Tibial artery (tissue), 4 donors: ENCODE measurements at regions not wholly inside any gene's neighbourhood (a gene's known extent, or its start where the extent isn't known, plus 50 kb on each side); places are given as distances from the start of the nearest gene placed in this dataset.

ENCODE experiments used
- DNase-seq, 2 donors: peaks; one replicate each; pipeline ENCODE4 v3.0.0-alpha.2; 2019
- H3K27ac ChIP-seq, 2 donors: fragments of 200-600 bp; sonication (generic) in 1 of 2; 1 replicate in 1 of 2; 2 replicates in 1 of 2; pipeline ENCODE4 v1.5.1; 2018 to 2019; ENCODE audit warnings: mild to moderate bottlenecking in 1 of 2
- H3K27me3 ChIP-seq, 2 donors: fragments of 200-600 bp; sonication (generic) in 1 of 2; one replicate each; pipeline versions ENCODE4 v1.5.1 to v1.6.0; 2016 to 2019
- H3K36me3 ChIP-seq, 3 donors: fragments of 200-600 bp; sonication (generic) in 2 of 3; one replicate each; pipeline ENCODE4 v1.5.1; 2016 to 2019; ENCODE audit warnings: mild to moderate bottlenecking in 2 of 3
- H3K4me1 ChIP-seq, 4 donors: fragments of 200-600 bp; sonication (generic) in 2 of 4; 1 replicate in 3 of 4; 2 replicates in 1 of 4; pipeline ENCODE4 v1.5.1; 2016 to 2019
- H3K4me3 ChIP-seq, 2 donors: fragments of 200-600 bp; sonication (generic) in 1 of 2; 1 replicate in 1 of 2; 2 replicates in 1 of 2; pipeline ENCODE4 v1.5.1; 2018 to 2019; ENCODE audit warnings: mild to moderate bottlenecking in 2 of 2
- H3K9me3 ChIP-seq, 3 donors: fragments of 200-600 bp; sonication (generic) in 1 of 3; one replicate each; pipeline ENCODE4 v1.5.1; 2016 to 2019
- intact Hi-C: fragments of 100-400 bp; cut with DNase I; formaldehyde crosslinking; loops from one replicate; pipeline ENCODE4 v1.15.0; 2023; ENCODE audit warnings: low total_unique reads
- TF ChIP-seq, protein P1 (sequence below), 2 experiments: fragments of 200-600 bp in 1 of 2; fragments of 450-650 bp in 1 of 2; IDR thresholded peaks; one replicate each; pipeline ENCODE4 v1.5.1; 2017 to 2019; ENCODE audit warnings: antibody characterized with exemption in 2 of 2, mild to moderate bottlenecking in 1 of 2, moderate library complexity in 1 of 2

DNA sequence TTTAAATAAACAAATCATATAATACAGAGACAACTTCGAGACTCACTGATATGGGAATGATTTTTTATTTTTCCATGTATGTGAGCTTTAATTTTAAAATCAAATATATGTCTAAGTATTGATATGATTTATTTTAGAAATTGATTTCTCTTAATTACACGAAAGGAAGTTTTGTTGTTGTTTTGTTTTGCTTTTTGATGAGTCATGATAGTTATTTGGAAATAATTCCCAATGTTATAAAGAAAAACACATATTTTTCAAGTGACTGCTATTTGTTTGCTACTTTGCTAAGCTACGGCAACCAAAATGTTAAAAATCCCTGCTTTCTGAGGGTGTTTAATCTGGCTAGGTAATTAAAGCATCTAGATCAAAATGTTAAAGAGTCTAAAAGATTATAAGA lies 2139.4 kb upstream of the TENM3 start:
- no peaks in the 10 kb centered on the region for H3K4me1 ChIP-seq
- H3K27me3 ChIP-seq, result no peaks in the 10 kb centered on the region
- H3K4me3 ChIP-seq, result no peak overlapping the region
- H3K9me3 ChIP-seq, result no peaks in the 10 kb centered on the region
- H3K27ac ChIP-seq, result no peak overlapping the region
- DNase-seq, result no peak
- intact Hi-C loops, result no loop called here
- TF ChIP-seq, protein P1, sequence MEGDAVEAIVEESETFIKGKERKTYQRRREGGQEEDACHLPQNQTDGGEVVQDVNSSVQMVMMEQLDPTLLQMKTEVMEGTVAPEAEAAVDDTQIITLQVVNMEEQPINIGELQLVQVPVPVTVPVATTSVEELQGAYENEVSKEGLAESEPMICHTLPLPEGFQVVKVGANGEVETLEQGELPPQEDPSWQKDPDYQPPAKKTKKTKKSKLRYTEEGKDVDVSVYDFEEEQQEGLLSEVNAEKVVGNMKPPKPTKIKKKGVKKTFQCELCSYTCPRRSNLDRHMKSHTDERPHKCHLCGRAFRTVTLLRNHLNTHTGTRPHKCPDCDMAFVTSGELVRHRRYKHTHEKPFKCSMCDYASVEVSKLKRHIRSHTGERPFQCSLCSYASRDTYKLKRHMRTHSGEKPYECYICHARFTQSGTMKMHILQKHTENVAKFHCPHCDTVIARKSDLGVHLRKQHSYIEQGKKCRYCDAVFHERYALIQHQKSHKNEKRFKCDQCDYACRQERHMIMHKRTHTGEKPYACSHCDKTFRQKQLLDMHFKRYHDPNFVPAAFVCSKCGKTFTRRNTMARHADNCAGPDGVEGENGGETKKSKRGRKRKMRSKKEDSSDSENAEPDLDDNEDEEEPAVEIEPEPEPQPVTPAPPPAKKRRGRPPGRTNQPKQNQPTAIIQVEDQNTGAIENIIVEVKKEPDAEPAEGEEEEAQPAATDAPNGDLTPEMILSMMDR (IDR thresholded peaks at IDR 0.05), result no peak
- H3K36me3 ChIP-seq, result no peaks in the 10 kb centered on the region

DNA sequence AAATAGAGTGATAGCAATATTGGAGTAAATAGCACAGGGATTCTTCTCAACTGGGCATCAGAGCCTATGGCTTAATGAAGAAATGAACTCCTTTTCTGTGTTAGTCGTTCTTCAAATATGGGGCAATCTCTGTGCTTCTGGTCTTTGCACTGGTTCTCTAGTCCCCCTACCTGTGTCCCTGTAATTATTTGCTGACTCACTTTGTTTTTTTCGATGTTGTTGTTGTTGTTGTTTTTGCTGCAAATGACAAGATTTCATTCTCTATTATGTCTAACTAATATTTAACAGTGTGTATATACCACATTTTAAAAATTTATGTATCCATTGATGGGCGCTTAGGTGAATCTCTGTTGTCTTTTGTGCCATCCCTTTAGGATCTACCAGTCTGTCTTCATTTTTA lies 2137.8 kb upstream of the TENM3 start:
- Histone ChIP-seq H3K36me3 (no peaks in the 10 kb centered on the region), H3K27ac (no peak overlapping the region), H3K4me1 (no peaks in the 10 kb centered on the region), H3K9me3 (no peaks in the 10 kb centered on the region), H3K4me3 (no peak overlapping the region), H3K27me3 (no peaks in the 10 kb centered on the region)
- DNase-seq, result no peak
- TF ChIP-seq, protein P1 (IDR thresholded peaks at IDR 0.05), result no peak
- intact Hi-C loops, result no loop called here

DNA sequence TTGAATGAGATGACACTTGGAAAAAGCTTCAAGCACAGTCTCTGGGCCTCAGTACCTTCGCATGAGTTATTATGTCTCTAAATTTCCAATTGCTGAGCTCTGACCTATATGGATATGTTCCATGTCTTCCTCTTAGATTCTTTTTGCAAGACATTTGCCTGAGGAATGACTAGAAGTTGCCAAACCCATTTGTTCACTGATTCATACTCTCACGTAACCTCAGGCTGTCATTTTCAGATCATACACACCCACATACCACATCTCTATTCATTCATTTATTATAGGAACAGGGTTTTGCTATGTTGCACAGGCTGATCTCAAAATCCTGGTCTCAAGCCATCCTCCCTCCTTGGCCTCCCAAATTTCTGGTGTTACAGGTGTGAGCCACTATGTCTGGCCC lies 2137.1 kb upstream of the TENM3 start:
- H3K36me3 ChIP-seq, result no peaks in the 10 kb centered on the region
- no peaks in the 10 kb centered on the region for H3K9me3 ChIP-seq
- H3K27ac ChIP-seq, result no peak overlapping the region
- intact Hi-C loops, result no loop called here
- no peaks in the 10 kb centered on the region for H3K27me3 ChIP-seq
- no peak for DNase-seq
- H3K4me1 ChIP-seq, result no peaks in the 10 kb centered on the region
- TF ChIP-seq, protein P1 (IDR thresholded peaks at IDR 0.05), result no peak
- H3K4me3 ChIP-seq, result no peak overlapping the region

DNA sequence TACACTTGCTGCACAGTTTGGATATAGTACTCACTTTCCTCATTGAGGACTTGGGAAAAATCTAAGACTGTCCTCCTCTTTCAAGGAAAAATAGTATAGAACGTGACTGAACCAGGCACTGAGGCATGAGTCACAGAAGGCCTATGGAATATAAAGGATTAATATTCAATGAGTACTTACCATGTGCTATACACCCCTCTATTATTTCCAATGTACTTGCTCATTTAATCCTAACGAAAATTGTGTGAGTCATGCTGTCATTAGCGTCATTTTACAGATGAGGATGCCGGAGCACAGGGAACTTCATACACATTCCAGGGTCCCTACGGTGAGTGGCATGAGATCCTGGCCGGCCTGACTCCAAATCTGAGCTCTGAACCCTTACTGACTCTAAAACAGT lies 2136.2 kb upstream of the TENM3 start:
- Histone ChIP-seq H3K27me3 (no peaks in the 10 kb centered on the region), H3K27ac (no peak overlapping the region), H3K9me3 (no peaks in the 10 kb centered on the region), H3K4me3 (no peak overlapping the region), H3K36me3 (no peaks in the 10 kb centered on the region), H3K4me1 (no peaks in the 10 kb centered on the region)
- intact Hi-C loops, result no loop called here
- TF ChIP-seq, protein P1 (IDR thresholded peaks at IDR 0.05), result no peak
- no peak for DNase-seq

DNA sequence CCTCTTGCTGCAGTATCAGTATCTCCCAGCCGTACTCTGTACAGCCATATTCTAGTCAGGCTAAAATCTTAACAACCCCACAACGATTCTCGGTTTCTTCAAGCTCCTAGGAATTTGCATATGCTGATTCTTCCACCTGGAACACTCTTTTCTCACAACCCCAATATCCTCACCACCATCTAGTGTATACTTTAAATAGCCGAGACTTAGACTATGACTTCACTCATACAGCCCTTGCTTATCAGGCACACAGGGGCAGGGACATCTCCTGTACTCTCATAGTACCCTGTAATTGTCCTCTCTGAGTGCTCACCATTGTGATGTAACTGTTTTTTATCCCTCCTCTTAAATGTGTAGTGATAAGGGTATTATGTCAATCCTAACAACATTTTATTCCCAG lies 2126.4 kb upstream of the TENM3 start:
- Histone ChIP-seq H3K27me3 (no peaks in the 10 kb centered on the region), H3K4me1 (no peaks in the 10 kb centered on the region), H3K9me3 (no peaks in the 10 kb centered on the region), H3K27ac (no peak overlapping the region), H3K4me3 (no peak overlapping the region), H3K36me3 (no peaks in the 10 kb centered on the region)
- no peak for DNase-seq
- TF ChIP-seq, protein P1 (IDR thresholded peaks at IDR 0.05), result no peak
- intact Hi-C loops, result no loop called here

DNA sequence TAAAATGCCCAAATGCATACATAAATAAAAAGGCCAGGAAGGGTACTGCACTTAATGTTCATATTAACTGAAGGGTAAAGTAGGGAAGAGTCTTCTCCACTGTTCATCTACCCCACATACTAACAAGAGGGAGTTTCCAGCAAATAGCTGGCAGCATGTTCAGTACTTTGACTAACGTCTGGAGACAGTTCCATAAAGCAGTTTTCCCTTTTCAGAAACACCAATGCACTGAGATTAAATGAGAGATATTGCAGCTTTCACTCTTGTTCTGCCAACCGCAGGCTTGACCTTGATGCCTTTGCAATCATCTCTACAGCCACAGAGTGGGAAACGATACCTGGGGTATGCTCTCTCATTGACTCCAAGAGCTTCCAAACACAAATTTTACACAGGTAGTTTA lies 2123.1 kb upstream of the TENM3 start:
- Histone ChIP-seq H3K36me3 (no peaks in the 10 kb centered on the region), H3K4me1 (no peaks in the 10 kb centered on the region), H3K27ac (no peak overlapping the region), H3K4me3 (no peak overlapping the region), H3K9me3 (no peaks in the 10 kb centered on the region), H3K27me3 (no peaks in the 10 kb centered on the region)
- intact Hi-C loops, result no loop called here
- TF ChIP-seq, protein P1 (IDR thresholded peaks at IDR 0.05), result no peak
- DNase-seq, result no peak
